Prostate gland (tissue), 2 donors: ENCODE measurements at regions not wholly inside any gene's neighbourhood (a gene's known extent, or its start where the extent isn't known, plus 50 kb on each side); places are given as distances from the start of the nearest gene placed in this dataset.

Source experiments
- CTCF ChIP-seq, 4 experiments: fragments of 200-600 bp in 2 of 4; fragments of 450-650 bp in 2 of 4; sonication (generic) in 2 of 4; IDR thresholded peaks; 1 replicate in 3 of 4; 2 replicates in 1 of 4; pipeline ENCODE4 v1.5.1; 2016 to 2019; ENCODE audit warnings: antibody characterized with exemption in 4 of 4, mild to moderate bottlenecking in 2 of 4, moderate library complexity in 2 of 4
- POLR2A ChIP-seq: fragments of 450-650 bp; IDR thresholded peaks from one replicate; pipeline ENCODE4 v1.6.1; 2016; ENCODE audit warnings: antibody characterized with exemption, mild to moderate bottlenecking
- POLR2AphosphoS5 ChIP-seq: sonication (generic); formaldehyde crosslinking; IDR thresholded peaks from one replicate; pipeline ENCODE4 v1.6.1; 2017; ENCODE audit warnings: antibody characterized with exemption

- TF ChIP-seq CTCF (IDR thresholded peaks at IDR 0.05) (no peak), POLR2A (no peak), POLR2AphosphoS5 (no peak)
Observed at GRCh38 chr20:61166324-61166723, 85.7 kb upstream of the CDH4 start.
